H1 (cell line): ENCODE measurements at regions not wholly inside any gene's neighbourhood (a gene's known extent, or its start where the extent isn't known, plus 50 kb on each side); places are given as distances from the start of the nearest gene placed in this dataset.

ENCODE experiments used
- CTCF ChIA-PET: fragments of 300-600 bp; sonication (Branson Sonifier 250); formaldehyde crosslinking; loops from one replicate; lab custom pipeline; 2021; ENCODE audit not compliant: partially characterized antibody; lab: Charles Lee
- POLR2A ChIA-PET: fragments of 300-600 bp; sonication (Branson Sonifier 250); formaldehyde crosslinking; loops from one replicate; lab custom pipeline; 2021; ENCODE audit warnings: inconsistent platforms; ENCODE audit not compliant: partially characterized antibody; lab: Charles Lee
- DNase-seq, 2 experiments: peaks; one replicate each; pipeline versions ENCODE4 v3.0.0 to v3.0.0-alpha.2; 2010 to 2022; ENCODE audit warnings: low spot score in 2 of 2, low read depth in 1 of 2, mixed read lengths in 1 of 2
- FAIRE-seq: peaks from 2 replicates; lab custom pipeline; 2011; peaks lifted over from hg19 to GRCh38; lab: Jason Lieb, UNC
- H2AFZ ChIP-seq: 2 replicates; pipeline ENCODE4 v1.8.1; 2012; ENCODE audit warnings: low read length, inconsistent platforms
- H2AK5ac ChIP-seq: 2 replicates; pipeline ENCODE4 v1.6.1; 2013; ENCODE audit warnings: low read depth, low read length
- H2BK120ac ChIP-seq: replicated peaks from 2 replicates; pipeline ENCODE3; 2013; ENCODE audit warnings: low read depth, low read length, inconsistent platforms
- H2BK12ac ChIP-seq: 2 replicates; pipeline ENCODE4 v1.6.1; 2013; ENCODE audit warnings: low read depth, low read length
- H2BK15ac ChIP-seq: 2 replicates; pipeline ENCODE4 v1.6.1; 2013; ENCODE audit warnings: low read length
- H2BK20ac ChIP-seq: 2 replicates; pipeline ENCODE4 v1.6.1; 2013; ENCODE audit warnings: low read length
- H2BK5ac ChIP-seq: 2 replicates; pipeline ENCODE4 v1.6.1; 2013; ENCODE audit warnings: low read depth, low read length
- H3K14ac ChIP-seq: 2 replicates; pipeline ENCODE4 v1.6.1; 2013; ENCODE audit warnings: inconsistent platforms; ENCODE audit not compliant: insufficient read length
- H3K18ac ChIP-seq: 2 replicates; pipeline ENCODE4 v1.6.1; 2013; ENCODE audit warnings: low read length; ENCODE audit errors: extremely low read depth
- H3K23ac ChIP-seq: 2 replicates; pipeline ENCODE4 v1.6.1; 2013; ENCODE audit warnings: inconsistent platforms; ENCODE audit not compliant: insufficient read length
- H3K23me2 ChIP-seq: 2 replicates; pipeline ENCODE4 v1.6.1; 2013; ENCODE audit warnings: low read depth, low read length
- H3K27ac ChIP-seq: 2 replicates; pipeline ENCODE4 v1.6.1; 2011; ENCODE audit warnings: low read depth, low read length, inconsistent platforms
- H3K27me3 ChIP-seq, 4 experiments: replicated peaks in 1 of 4; 1 replicate in 1 of 4; 2 replicates in 3 of 4; pipeline versions ENCODE4 v1.6.1 to v1.8.1; 2011 to 2013; ENCODE audit warnings: low read length in 3 of 4, mild to moderate bottlenecking in 3 of 4, inconsistent platforms in 2 of 4, mixed read lengths in 2 of 4, moderate library complexity in 1 of 4; ENCODE audit not compliant: control insufficient read depth in 3 of 4, insufficient read depth in 3 of 4; ENCODE audit errors: extremely low read depth in 1 of 4
- H3K36me3 ChIP-seq, 4 experiments: 2 replicates each; pipeline versions ENCODE4 v1.6.1 to v1.8.1; 2011 to 2013; ENCODE audit warnings: mild to moderate bottlenecking in 4 of 4, low read length in 3 of 4, moderate library complexity in 2 of 4, control low read depth in 1 of 4, inconsistent platforms in 1 of 4; ENCODE audit not compliant: insufficient read depth in 4 of 4, control insufficient read depth in 2 of 4
- H3K4ac ChIP-seq: replicated peaks from 2 replicates; pipeline ENCODE3; 2013; ENCODE audit warnings: low read length, low read depth, mixed read lengths, inconsistent platforms; ENCODE audit not compliant: insufficient read length
- H3K4me1 ChIP-seq, 4 experiments: replicated peaks in 1 of 4; 1 replicate in 1 of 4; 2 replicates in 3 of 4; pipeline versions ENCODE4 v1.6.1 to v1.8.1; 2011 to 2013; ENCODE audit warnings: low read length in 3 of 4, inconsistent platforms in 2 of 4, mixed read lengths in 1 of 4; ENCODE audit not compliant: insufficient read depth in 4 of 4, control insufficient read depth in 3 of 4
- H3K4me2 ChIP-seq, 2 experiments: 2 replicates each; pipeline versions ENCODE4 v1.6.1 to v1.8.1; 2011 to 2013; ENCODE audit warnings: low read depth in 2 of 2, low read length in 2 of 2, control low read depth in 1 of 2, inconsistent platforms in 1 of 2, mild to moderate bottlenecking in 1 of 2; ENCODE audit not compliant: insufficient read depth in 1 of 2
- H3K4me3 ChIP-seq, 4 experiments: fragments of 200-600, 300-600 bp in 1 of 4; sonication (generic), shearing (Covaris generic), sonication (Bioruptor Twin) in 1 of 4; 2 replicates each; pipeline versions ENCODE4 v1.5.1 to v1.8.1; 2011 to 2016; ENCODE audit warnings: low read length in 4 of 4, low read depth in 3 of 4, control low read depth in 2 of 4, inconsistent platforms in 2 of 4, mild to moderate bottlenecking in 2 of 4, mixed read lengths in 1 of 4, moderate library complexity in 1 of 4; ENCODE audit not compliant: insufficient read depth in 2 of 4; ENCODE audit errors: extremely low read depth in 1 of 4
- H3K56ac ChIP-seq: replicated peaks from 2 replicates; pipeline ENCODE3; 2013; ENCODE audit warnings: low read depth, mild to moderate bottlenecking, mixed read lengths, low read length, inconsistent platforms; ENCODE audit not compliant: insufficient read length
- H3K79me1 ChIP-seq: 2 replicates; pipeline ENCODE4 v1.6.1; 2013; ENCODE audit warnings: low read depth, low read length, control low read depth
- H3K79me2 ChIP-seq, 2 experiments: 2 replicates each; pipeline versions ENCODE4 v1.6.1 to v1.8.1; 2012 to 2013; ENCODE audit warnings: low read length in 2 of 2, mild to moderate bottlenecking in 2 of 2, inconsistent platforms in 1 of 2; ENCODE audit not compliant: insufficient read depth in 2 of 2, control insufficient read depth in 1 of 2
- H3K9ac ChIP-seq, 4 experiments: replicated peaks in 1 of 4; 1 replicate in 1 of 4; 2 replicates in 3 of 4; pipeline versions ENCODE4 v1.6.1 to v1.8.1; 2011 to 2013; ENCODE audit warnings: low read depth in 3 of 4, low read length in 3 of 4, control low read depth in 2 of 4, mild to moderate bottlenecking in 2 of 4, moderate library complexity in 2 of 4, inconsistent platforms in 1 of 4; ENCODE audit errors: extremely low read depth in 1 of 4
- H3K9me3 ChIP-seq, 2 experiments: 2 replicates each; pipeline versions ENCODE4 v1.6.1 to v1.8.1; 2012 to 2013; ENCODE audit warnings: mild to moderate bottlenecking in 2 of 2, moderate library complexity in 2 of 2, control low read depth in 1 of 2, inconsistent platforms in 1 of 2, low read depth in 1 of 2, low read length in 1 of 2, mixed read lengths in 1 of 2; ENCODE audit not compliant: insufficient read depth in 2 of 2
- H4K20me1 ChIP-seq, 2 experiments: replicated peaks in 1 of 2; 2 replicates each; pipeline versions ENCODE3 to v1.8.1; 2011 to 2013; ENCODE audit warnings: inconsistent platforms in 2 of 2, low read length in 2 of 2, mild to moderate bottlenecking in 1 of 2; ENCODE audit not compliant: insufficient read depth in 2 of 2, control insufficient read depth in 1 of 2
- H4K5ac ChIP-seq: 2 replicates; pipeline ENCODE4 v1.6.1; 2013; ENCODE audit warnings: low read length, low read depth, mixed read lengths, inconsistent platforms; ENCODE audit not compliant: insufficient read length
- H4K8ac ChIP-seq: 2 replicates; pipeline ENCODE4 v1.8.0; 2013; ENCODE audit warnings: mild to moderate bottlenecking, moderate library complexity, low read length, inconsistent platforms; ENCODE audit not compliant: insufficient read depth; ENCODE audit errors: extremely low read depth
- H4K91ac ChIP-seq: replicated peaks from 2 replicates; pipeline ENCODE3; 2013; ENCODE audit warnings: low read length, mixed read lengths, inconsistent platforms; ENCODE audit not compliant: insufficient read length
- KDM5A ChIP-seq: fragments of 200-600 bp; IDR thresholded peaks from 2 replicates; pipeline ENCODE4 v1.7.1; 2012; ENCODE audit warnings: mild to moderate bottlenecking, low read length, inconsistent platforms, mixed read lengths
- RAD21 ChIP-seq, 2 experiments: IDR thresholded peaks in 1 of 2; conservative IDR thresholded peaks in 1 of 2; 2 replicates each; pipeline ENCODE4 v1.6.1; 2011; ENCODE audit warnings: low read depth in 2 of 2, low read length in 2 of 2, improper control_type of control experiment in 1 of 2, inconsistent platforms in 1 of 2, mild to moderate bottlenecking in 1 of 2, moderate library complexity in 1 of 2
- WGBS, 2 experiments: shearing (Covaris generic) in 1 of 2; methylation state at CpG; one replicate each; pipeline versions ENCODE4 v1.1.6 to v1.1.7; 2013 to 2015; ENCODE audit warnings: low lambda C conversion rate in 2 of 2, mixed read lengths in 2 of 2, inconsistent platforms in 1 of 2, low coverage in 1 of 2, missing lambda C conversion rate in 1 of 2; ENCODE audit not compliant: insufficient replicate concordance in 2 of 2, insufficient coverage in 1 of 2, insufficient read length in 1 of 2; ENCODE audit errors: extremely low coverage in 1 of 2, missing lambda C conversion rate in 1 of 2; 5-methylcytosine and 5-hydroxymethylcytosine counted together
- TF ChIP-seq, protein P1 (sequence below), 3 experiments: IDR thresholded peaks; 1 replicate in 2 of 3; 2 replicates in 1 of 3; pipeline versions ENCODE4 v1.5.1 to v1.6.1; 2011; ENCODE audit warnings: low read length in 3 of 3, mild to moderate bottlenecking in 3 of 3, inconsistent platforms in 2 of 3, low read depth in 1 of 3, moderate library complexity in 1 of 3; ENCODE audit not compliant: insufficient read depth in 1 of 3; ENCODE audit errors: control extremely low read depth in 1 of 3

DNA sequence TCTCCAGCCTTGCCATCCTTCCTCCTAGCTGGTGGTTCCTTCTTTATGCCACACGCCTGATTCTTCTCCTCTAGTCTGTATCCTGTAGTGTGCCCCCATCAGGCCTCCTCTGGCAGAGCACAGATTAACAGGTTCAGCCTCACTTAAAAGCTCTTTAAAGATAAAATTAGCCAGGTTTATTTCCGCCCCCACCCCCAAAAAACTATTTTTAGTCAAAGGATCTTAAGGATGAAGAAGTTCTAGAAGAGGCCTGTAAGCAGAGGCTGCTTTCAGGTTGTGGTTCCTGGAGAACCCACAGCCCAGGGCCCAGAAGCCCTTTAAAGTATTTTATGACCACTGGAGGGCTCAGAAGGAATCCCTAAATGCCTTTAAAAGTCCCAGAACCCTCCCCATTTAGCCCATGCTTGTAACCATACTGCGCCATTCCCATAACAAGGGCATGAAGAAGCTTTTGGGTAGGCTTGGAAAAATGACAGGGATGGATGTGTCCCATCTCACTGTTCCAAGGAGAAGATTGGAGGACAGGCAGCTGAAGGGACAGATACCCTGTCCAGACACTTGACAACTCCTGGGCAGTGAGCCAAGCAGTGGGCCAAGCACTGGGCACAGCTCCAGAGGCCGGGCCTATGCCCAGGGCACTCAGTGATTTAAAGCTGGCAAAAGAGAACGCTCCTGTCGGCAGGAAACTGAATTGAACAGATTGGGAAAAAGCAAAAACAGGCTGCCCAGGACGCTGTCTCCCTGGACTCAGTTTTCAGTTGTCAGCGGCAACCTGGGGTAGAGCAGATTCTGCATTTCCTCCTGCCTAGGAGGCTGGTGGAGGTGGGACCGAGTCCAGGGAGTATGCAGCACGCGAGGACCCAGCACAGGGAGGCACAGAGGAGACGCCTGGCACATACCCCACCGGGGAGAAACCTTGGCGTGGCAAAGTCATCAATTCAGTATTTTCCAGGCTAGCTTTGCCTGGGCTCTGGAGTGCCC, 106.3 kb upstream of the SSBP2 start:
- H3K79me2 ChIP-seq: no peaks in the 10 kb centered on the region
- H2BK12ac ChIP-seq: peak overlapping the region; percentile 81
- H3K56ac ChIP-seq: no peak overlapping the region
- no peaks in the 10 kb centered on the region for H3K79me1 ChIP-seq
- peaks cover 6% of the 10 kb centered on the region for H3K23me2 ChIP-seq
- no peak overlapping the region for H3K4me3 ChIP-seq
- H2AFZ ChIP-seq: peak overlapping the region; percentile 68
- peaks cover 6 to 18% (median 10%) of the 10 kb centered on the region in 4 experiments; a peak in 6 of 7 replicates for H3K4me1 ChIP-seq
- H3K23ac ChIP-seq: no peak overlapping the region
- ChIA-PET POLR2A (interaction anchor here (0.7 to 2.3 kb wide), 3 partner anchors 105 to 114 kb away, joined by 3 to 5 read pairs (median 3); partner anchors contain the start of genes ATG10 and SSBP2), CTCF (interaction anchor here (0.6 to 3.0 kb wide), 68 partner anchors 9 to 797 kb away, joined by 3 to 35 read pairs (median 3); partner anchors contain the start of gene SSBP2)
- H3K27me3 ChIP-seq: no peaks in the 10 kb centered on the region
- no peaks in the 10 kb centered on the region for H3K9me3 ChIP-seq
- H2BK20ac ChIP-seq: peak overlapping the region; percentile 41; the same call in 1 of the 2 replicates
- H4K5ac ChIP-seq: no peak overlapping the region
- H3K4ac ChIP-seq: peak overlapping the region; percentile 10
- no peak overlapping the region for H2BK120ac ChIP-seq
- DNase-seq (peak in 1 of 2 experiments; percentile 55), FAIRE-seq (peak; percentile 82)
- TF ChIP-seq, protein P1, sequence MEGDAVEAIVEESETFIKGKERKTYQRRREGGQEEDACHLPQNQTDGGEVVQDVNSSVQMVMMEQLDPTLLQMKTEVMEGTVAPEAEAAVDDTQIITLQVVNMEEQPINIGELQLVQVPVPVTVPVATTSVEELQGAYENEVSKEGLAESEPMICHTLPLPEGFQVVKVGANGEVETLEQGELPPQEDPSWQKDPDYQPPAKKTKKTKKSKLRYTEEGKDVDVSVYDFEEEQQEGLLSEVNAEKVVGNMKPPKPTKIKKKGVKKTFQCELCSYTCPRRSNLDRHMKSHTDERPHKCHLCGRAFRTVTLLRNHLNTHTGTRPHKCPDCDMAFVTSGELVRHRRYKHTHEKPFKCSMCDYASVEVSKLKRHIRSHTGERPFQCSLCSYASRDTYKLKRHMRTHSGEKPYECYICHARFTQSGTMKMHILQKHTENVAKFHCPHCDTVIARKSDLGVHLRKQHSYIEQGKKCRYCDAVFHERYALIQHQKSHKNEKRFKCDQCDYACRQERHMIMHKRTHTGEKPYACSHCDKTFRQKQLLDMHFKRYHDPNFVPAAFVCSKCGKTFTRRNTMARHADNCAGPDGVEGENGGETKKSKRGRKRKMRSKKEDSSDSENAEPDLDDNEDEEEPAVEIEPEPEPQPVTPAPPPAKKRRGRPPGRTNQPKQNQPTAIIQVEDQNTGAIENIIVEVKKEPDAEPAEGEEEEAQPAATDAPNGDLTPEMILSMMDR (IDR thresholded peaks at IDR 0.05; ENCODE audit: control extremely low read depth in 1 of 3, insufficient read depth in 1 of 3, low read depth in 1 of 3, low read length in 3 of 3): peak; percentile 23 to 62 (median 61)
- TF ChIP-seq RAD21 (IDR thresholded peaks at IDR 0.05 in 1 of 2, conservative IDR thresholded peaks at IDR 0.05 in 1 of 2; ENCODE audit: low read depth in 2 of 2, low read length in 2 of 2) (peak; percentile 37 to 57), KDM5A (no peak)
- no peak overlapping the region for H3K27ac ChIP-seq
- no peak overlapping the region for H3K14ac ChIP-seq
- WGBS, 2 experiments: 63% methylated on average over 14 of the region's 14 CpGs; no CpG with 5 or more reads in 1 of the 2 experiments
- H2BK15ac ChIP-seq: no peak overlapping the region
- no peak overlapping the region for H4K91ac ChIP-seq
- H4K8ac ChIP-seq: no peak overlapping the region
- H2AK5ac ChIP-seq: peak overlapping the region; percentile 57; the same call in 1 of the 2 replicates
- no peak overlapping the region for H3K9ac ChIP-seq
- H3K36me3 ChIP-seq: no peaks in the 10 kb centered on the region
- no peaks in the 10 kb centered on the region for H4K20me1 ChIP-seq
- 0 out of 4 replicates have a peak overlapping the region, but pooled peaks of 1 of the 2 experiments have one; percentile 2 for H3K4me2 ChIP-seq
- H2BK5ac ChIP-seq: peak overlapping the region; percentile 30; the same call in 1 of the 2 replicates
- H3K18ac ChIP-seq: peak overlapping the region; percentile 67; the same call in 1 of the 2 replicates
